Astrocyte (in vitro differentiated cells and primary cell): ENCODE measurements at regions not wholly inside any gene's neighbourhood (a gene's known extent, or its start where the extent isn't known, plus 50 kb on each side); places are given as distances from the start of the nearest gene placed in this dataset.

Experiments used
- DNase-seq: peaks from one replicate; pipeline ENCODE4 v3.0.0-alpha.2; 2010; ENCODE audit warnings: low read depth
- FAIRE-seq: peaks from 2 replicates; lab custom pipeline; 2011; peaks lifted over from hg19 to GRCh38; lab: Jason Lieb, UNC
- H2AFZ ChIP-seq: 2 replicates; pipeline ENCODE4 v1.6.0; 2012; ENCODE audit warnings: low read depth, low read length, inconsistent platforms
- H3K27ac ChIP-seq: 2 replicates; pipeline ENCODE4 v1.5.1; 2011; ENCODE audit warnings: low read depth, low read length, inconsistent platforms
- H3K27me3 ChIP-seq: 2 replicates; pipeline ENCODE4 v1.6.0; 2011; ENCODE audit warnings: low read length, inconsistent platforms; ENCODE audit not compliant: insufficient read depth
- H3K36me3 ChIP-seq: 2 replicates; pipeline ENCODE4 v1.5.1; 2011; ENCODE audit warnings: low read length, inconsistent platforms; ENCODE audit not compliant: insufficient read depth
- H3K4me1 ChIP-seq: 2 replicates; pipeline ENCODE4 v1.5.1; 2011; ENCODE audit warnings: low read length, inconsistent platforms; ENCODE audit not compliant: insufficient read depth
- H3K4me2 ChIP-seq: 2 replicates; pipeline ENCODE4 v1.6.0; 2012; ENCODE audit warnings: low read length, inconsistent platforms
- H3K4me3 ChIP-seq: 2 replicates; pipeline ENCODE4 v1.5.1; 2011; ENCODE audit warnings: low read depth, mild to moderate bottlenecking, low read length, inconsistent platforms; ENCODE audit not compliant: insufficient read depth
- H3K79me2 ChIP-seq: 2 replicates; pipeline ENCODE4 v1.6.0; 2012; ENCODE audit warnings: mild to moderate bottlenecking, low read length, inconsistent platforms; ENCODE audit not compliant: insufficient read depth
- H3K9ac ChIP-seq: 2 replicates; pipeline ENCODE4 v1.6.0; 2012; ENCODE audit warnings: mild to moderate bottlenecking, low read length, inconsistent platforms
- H3K9me3 ChIP-seq: 2 replicates; pipeline ENCODE4 v1.5.1; 2012; ENCODE audit warnings: low read depth, mild to moderate bottlenecking, low read length, inconsistent platforms; ENCODE audit not compliant: insufficient read depth
- H4K20me1 ChIP-seq: 2 replicates; pipeline ENCODE4 v1.6.0; 2012; ENCODE audit warnings: low read length, inconsistent platforms; ENCODE audit not compliant: insufficient read depth
- H3K27ac Mint-ChIP-seq: one replicate; pipeline ENCODE4 v1.8.0; 2021; ENCODE audit warnings: mild to moderate bottlenecking, mixed read lengths; ENCODE audit not compliant: unreplicated experiment
- H3K27me3 Mint-ChIP-seq: one replicate; pipeline ENCODE4 v1.8.0; 2021; ENCODE audit warnings: low read depth, mixed read lengths; ENCODE audit not compliant: unreplicated experiment
- H3K36me3 Mint-ChIP-seq: one replicate; pipeline ENCODE4 v1.8.0; 2021; ENCODE audit warnings: low read depth, mixed read lengths; ENCODE audit not compliant: unreplicated experiment
- H3K4me1 Mint-ChIP-seq: one replicate; pipeline ENCODE4 v1.8.0; 2021; ENCODE audit warnings: low read depth, mixed read lengths; ENCODE audit not compliant: unreplicated experiment
- H3K4me3 Mint-ChIP-seq: one replicate; pipeline ENCODE4 v1.8.0; 2021; ENCODE audit warnings: mild to moderate bottlenecking, moderate library complexity, mixed read lengths; ENCODE audit not compliant: unreplicated experiment
- H3K9me3 Mint-ChIP-seq: one replicate; pipeline ENCODE4 v1.8.0; 2021; ENCODE audit warnings: mild to moderate bottlenecking, mixed read lengths; ENCODE audit not compliant: unreplicated experiment
- EZH2 ChIP-seq: IDR thresholded peaks from 2 replicates; pipeline ENCODE4 v1.6.1; 2012; ENCODE audit warnings: mild to moderate bottlenecking, low read length, inconsistent platforms; ENCODE audit not compliant: insufficient read depth
- TF ChIP-seq, protein P1 (sequence below): IDR thresholded peaks from 2 replicates; pipeline ENCODE4 v1.5.1; 2011; ENCODE audit warnings: low read depth, mild to moderate bottlenecking, inconsistent platforms, low read length, moderate library complexity; ENCODE audit not compliant: insufficient read depth

DNA sequence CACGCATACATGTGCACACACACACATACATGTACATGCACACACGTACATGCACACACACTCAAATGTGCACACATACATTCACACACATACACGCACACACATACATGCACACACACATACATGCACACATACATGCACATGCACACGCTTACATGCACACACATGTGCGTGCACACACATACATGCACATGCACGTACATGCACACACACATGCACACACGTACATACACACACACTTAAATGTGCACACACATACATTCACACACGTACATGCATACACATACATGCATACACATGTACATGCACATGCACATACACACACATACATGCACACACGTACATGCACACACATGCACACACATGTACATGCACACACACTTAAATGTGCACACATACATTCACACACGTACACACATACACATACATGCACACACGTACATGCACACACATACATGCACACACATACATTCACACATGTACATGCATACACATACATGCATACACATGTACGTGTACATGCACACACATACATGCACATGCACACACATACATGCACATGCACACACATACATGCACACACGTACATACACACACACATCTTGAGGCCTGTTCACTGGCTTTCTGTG lies 283.7 kb upstream of the ID2 start:
- Mint-ChIP-seq H3K4me3 (no peak overlapping the region), H3K4me1 (no peaks in the 10 kb centered on the region), H3K9me3 (peaks cover 3% of the 10 kb centered on the region), H3K27ac (no peak overlapping the region), H3K27me3 (peaks cover 35% of the 10 kb centered on the region), H3K36me3 (no peaks in the 10 kb centered on the region)
- Histone ChIP-seq H3K4me2 (no peak overlapping the region), H4K20me1 (no peaks in the 10 kb centered on the region), H3K79me2 (no peaks in the 10 kb centered on the region), H3K4me3 (no peak overlapping the region), H3K9me3 (peaks cover 7% of the 10 kb centered on the region), H3K27me3 (no peaks in the 10 kb centered on the region), H3K36me3 (no peaks in the 10 kb centered on the region), H3K9ac (no peak overlapping the region), H3K27ac (no peak overlapping the region), H3K4me1 (no peaks in the 10 kb centered on the region), H2AFZ (no peak overlapping the region)
- FAIRE-seq (no peak), DNase-seq (no peak)
- no peak for TF ChIP-seq EZH2
- TF ChIP-seq, protein P1, sequence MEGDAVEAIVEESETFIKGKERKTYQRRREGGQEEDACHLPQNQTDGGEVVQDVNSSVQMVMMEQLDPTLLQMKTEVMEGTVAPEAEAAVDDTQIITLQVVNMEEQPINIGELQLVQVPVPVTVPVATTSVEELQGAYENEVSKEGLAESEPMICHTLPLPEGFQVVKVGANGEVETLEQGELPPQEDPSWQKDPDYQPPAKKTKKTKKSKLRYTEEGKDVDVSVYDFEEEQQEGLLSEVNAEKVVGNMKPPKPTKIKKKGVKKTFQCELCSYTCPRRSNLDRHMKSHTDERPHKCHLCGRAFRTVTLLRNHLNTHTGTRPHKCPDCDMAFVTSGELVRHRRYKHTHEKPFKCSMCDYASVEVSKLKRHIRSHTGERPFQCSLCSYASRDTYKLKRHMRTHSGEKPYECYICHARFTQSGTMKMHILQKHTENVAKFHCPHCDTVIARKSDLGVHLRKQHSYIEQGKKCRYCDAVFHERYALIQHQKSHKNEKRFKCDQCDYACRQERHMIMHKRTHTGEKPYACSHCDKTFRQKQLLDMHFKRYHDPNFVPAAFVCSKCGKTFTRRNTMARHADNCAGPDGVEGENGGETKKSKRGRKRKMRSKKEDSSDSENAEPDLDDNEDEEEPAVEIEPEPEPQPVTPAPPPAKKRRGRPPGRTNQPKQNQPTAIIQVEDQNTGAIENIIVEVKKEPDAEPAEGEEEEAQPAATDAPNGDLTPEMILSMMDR: no peak

DNA sequence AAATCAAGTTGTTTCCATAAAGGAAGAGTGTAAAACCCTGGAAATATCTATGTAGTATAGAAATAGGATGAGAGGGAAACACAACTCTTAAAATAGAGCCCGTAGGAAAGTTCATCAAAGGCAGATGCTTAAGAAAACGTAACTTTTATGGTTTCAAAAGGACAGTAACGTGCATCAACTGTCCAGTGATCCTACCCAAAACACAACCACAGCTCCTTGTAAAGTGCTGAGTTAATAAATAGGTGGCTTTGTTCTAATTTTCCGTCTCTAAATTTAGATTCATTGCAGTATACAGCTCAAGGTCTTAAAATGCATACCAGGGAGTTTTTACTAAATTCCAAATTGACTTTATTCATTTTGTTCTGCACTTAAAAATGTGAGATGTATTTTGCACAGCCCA lies 282.1 kb upstream of the ID2 start:
- no peak overlapping the region for H3K27ac Mint-ChIP-seq
- no peaks in the 10 kb centered on the region for H3K4me1 ChIP-seq
- no peak overlapping the region for H3K4me3 ChIP-seq
- no peak overlapping the region for H2AFZ ChIP-seq
- H3K9ac ChIP-seq: no peak overlapping the region
- no peaks in the 10 kb centered on the region for H3K4me1 Mint-ChIP-seq
- no peak overlapping the region for H3K4me2 ChIP-seq
- peaks cover 36% of the 10 kb centered on the region for H3K27me3 Mint-ChIP-seq
- DNase-seq: no peak
- no peaks in the 10 kb centered on the region for H3K36me3 ChIP-seq
- peaks cover 3% of the 10 kb centered on the region for H3K9me3 Mint-ChIP-seq
- H3K27ac ChIP-seq: no peak overlapping the region
- H3K4me3 Mint-ChIP-seq: no peak overlapping the region
- H3K36me3 Mint-ChIP-seq: no peaks in the 10 kb centered on the region
- H3K27me3 ChIP-seq: no peaks in the 10 kb centered on the region
- no peaks in the 10 kb centered on the region for H3K79me2 ChIP-seq
- H3K9me3 ChIP-seq: peaks cover 7% of the 10 kb centered on the region
- no peaks in the 10 kb centered on the region for H4K20me1 ChIP-seq
- FAIRE-seq: no peak
- no peak for TF ChIP-seq EZH2
- TF ChIP-seq, protein P1: no peak

- Mint-ChIP-seq H3K27me3 (peaks cover 32% of the 10 kb centered on the region), H3K36me3 (no peaks in the 10 kb centered on the region), H3K9me3 (peaks cover 3% of the 10 kb centered on the region), H3K27ac (no peak overlapping the region), H3K4me3 (no peak overlapping the region), H3K4me1 (no peaks in the 10 kb centered on the region)
- TF ChIP-seq, protein P1: no peak
- no peak for TF ChIP-seq EZH2
- peaks cover 7% of the 10 kb centered on the region for H3K9me3 ChIP-seq
- H2AFZ ChIP-seq: no peak overlapping the region
- H3K4me3 ChIP-seq: no peak overlapping the region
- no peak overlapping the region for H3K4me2 ChIP-seq
- FAIRE-seq: no peak
- H3K27ac ChIP-seq: no peak overlapping the region
- no peaks in the 10 kb centered on the region for H3K36me3 ChIP-seq
- H3K4me1 ChIP-seq: no peaks in the 10 kb centered on the region
- no peaks in the 10 kb centered on the region for H3K27me3 ChIP-seq
- H3K79me2 ChIP-seq: no peaks in the 10 kb centered on the region
- no peaks in the 10 kb centered on the region for H4K20me1 ChIP-seq
- no peak overlapping the region for H3K9ac ChIP-seq
- no peak for DNase-seq
These were observed 281.7 kb upstream of the ID2 start for GRCh38 chr2:8400196-8400595.
